SK-N-MC (cell line): ENCODE measurements at regions not wholly inside any gene's neighbourhood (a gene's known extent, or its start where the extent isn't known, plus 50 kb on each side); places are given as distances from the start of the nearest gene placed in this dataset.
"Not testable (repeated sequence)": the region's sequence is repeated elsewhere in the genome, so short reads cannot be mapped to it uniquely, and the experiment has no call there.

Experiments
- DNase-seq: peaks from one replicate; pipeline ENCODE4 v3.0.0-alpha.2; 2011; ENCODE audit warnings: low read depth, low spot score
- H3K27ac ChIP-seq: fragments of 200-600 bp; sonication (generic); 2 replicates; pipeline ENCODE4 v1.5.1; 2016; ENCODE audit warnings: mixed run types
- H3K36me3 ChIP-seq: fragments of 200-600 bp; sonication (generic); 2 replicates; pipeline ENCODE4 v1.6.1; 2017; ENCODE audit warnings: antibody characterized with exemption, low read length, mixed read lengths; ENCODE audit not compliant: insufficient read depth
- H3K4me3 ChIP-seq: fragments of 200-600 bp; sonication (generic); 2 replicates; pipeline ENCODE4 v1.5.1; 2016
- H3K9ac ChIP-seq: fragments of 200-600 bp; sonication (generic); 2 replicates; pipeline ENCODE4 v1.8.0; 2017; ENCODE audit warnings: mixed run types, mixed read lengths; ENCODE audit not compliant: insufficient read length
- H3K9me3 ChIP-seq: fragments of 200-600 bp; sonication (generic); 2 replicates; pipeline ENCODE4 v1.6.1; 2017; ENCODE audit warnings: low read depth, mild to moderate bottlenecking, antibody characterized with exemption, low read length, moderate library complexity, mixed read lengths
- EZH2 ChIP-seq: fragments of 200-600 bp; sonication (generic); IDR thresholded peaks from one replicate; pipeline ENCODE4 v1.6.1; 2017; ENCODE audit warnings: antibody characterized with exemption
- FOXP2 ChIP-seq: optimal IDR thresholded peaks from 2 replicates; pipeline ENCODE3; 2011; ENCODE audit warnings: mild to moderate bottlenecking, moderate library complexity; ENCODE audit not compliant: insufficient read depth; ENCODE audit errors: extremely low read length, control extremely low read depth
- POLR2AphosphoS5 ChIP-seq: IDR thresholded peaks from 2 replicates; pipeline ENCODE4 v1.6.1; 2012; ENCODE audit warnings: mild to moderate bottlenecking, low read depth, low read length, borderline replicate concordance

DNA sequence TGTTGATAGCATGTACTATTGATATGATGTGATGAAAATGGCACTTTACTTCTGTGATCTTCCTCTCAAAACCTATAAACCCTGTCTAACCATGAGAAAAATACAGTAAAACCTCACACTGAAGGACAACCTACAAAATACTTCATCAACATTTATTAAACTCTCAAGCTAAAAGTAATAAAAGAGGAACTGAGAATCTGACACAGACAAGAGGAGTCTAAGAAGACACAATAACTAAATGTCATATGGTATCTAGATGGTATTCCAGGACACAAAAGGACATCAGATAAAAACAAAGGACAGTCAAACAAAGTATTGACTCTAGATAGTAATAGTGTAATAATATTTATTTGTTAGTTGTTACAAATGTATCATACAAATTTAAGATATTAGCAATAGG is 655.3 kb downstream of the SH3BGRL start:
- no peaks in the 10 kb centered on the region for H3K9me3 ChIP-seq
- no peak overlapping the region for H3K9ac ChIP-seq
- H3K27ac ChIP-seq: no peak overlapping the region
- DNase-seq: no peak
- TF ChIP-seq FOXP2: no peak
- TF ChIP-seq POLR2AphosphoS5: no peak
- no peak for TF ChIP-seq EZH2
- H3K4me3 ChIP-seq: no peak overlapping the region
- H3K36me3 ChIP-seq: no peaks in the 10 kb centered on the region

DNA sequence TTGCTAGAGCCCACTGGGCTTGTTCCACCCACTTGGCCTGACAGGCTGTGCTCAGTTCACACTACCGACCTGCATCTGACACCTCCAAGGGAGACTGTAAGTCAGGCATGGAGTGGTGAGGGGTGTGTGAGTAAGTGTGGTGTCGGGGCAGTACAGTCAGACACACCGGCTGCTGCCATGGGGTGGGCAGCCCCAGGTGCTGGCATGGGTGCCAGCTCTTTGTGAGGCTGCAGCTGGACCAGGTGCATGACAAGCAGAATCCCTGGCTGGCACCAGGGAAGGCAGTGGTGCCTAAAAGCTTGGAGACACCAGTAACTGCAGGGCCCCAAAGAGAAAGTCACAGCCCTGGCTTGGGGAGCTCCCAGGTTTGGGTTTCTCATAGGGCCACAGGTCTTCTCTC is 665.0 kb downstream of the SH3BGRL start:
- TF ChIP-seq FOXP2 (no peak), EZH2 (no peak), POLR2AphosphoS5 (no peak)
- H3K4me3 ChIP-seq: no peak overlapping the region
- H3K27ac ChIP-seq: no peak overlapping the region
- H3K9ac ChIP-seq: no peak overlapping the region
- DNase-seq: no peak
- no peaks in the 10 kb centered on the region for H3K9me3 ChIP-seq
- H3K36me3 ChIP-seq: no peaks in the 10 kb centered on the region

DNA sequence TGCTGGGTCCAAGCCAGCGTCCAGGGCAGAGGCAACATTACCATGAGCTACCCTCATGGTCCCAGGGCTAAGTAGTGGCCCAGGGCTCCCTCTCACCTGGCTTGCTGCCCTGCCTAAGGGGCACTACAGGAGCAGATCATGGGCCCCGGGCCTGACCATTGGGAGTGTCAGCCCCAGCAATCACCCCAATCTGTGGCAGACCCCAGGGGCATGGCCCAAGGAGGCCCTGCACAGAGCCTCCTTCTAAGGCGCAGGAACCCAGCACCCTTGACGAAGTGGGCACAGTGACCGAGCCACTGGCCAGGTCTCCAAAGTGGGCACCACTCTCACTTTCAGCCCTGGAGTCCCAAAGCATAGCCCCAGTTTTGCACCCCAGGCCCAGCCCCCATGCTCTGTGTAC is 667.1 kb downstream of the SH3BGRL start:
- no peaks in the 10 kb centered on the region for H3K9me3 ChIP-seq
- H3K4me3 ChIP-seq: no peak overlapping the region
- H3K9ac ChIP-seq: no peak overlapping the region
- TF ChIP-seq POLR2AphosphoS5 (no peak), EZH2 (no peak), FOXP2 (no peak)
- H3K36me3 ChIP-seq: no peaks in the 10 kb centered on the region
- H3K27ac ChIP-seq: no peak overlapping the region
- DNase-seq: no peak

DNA sequence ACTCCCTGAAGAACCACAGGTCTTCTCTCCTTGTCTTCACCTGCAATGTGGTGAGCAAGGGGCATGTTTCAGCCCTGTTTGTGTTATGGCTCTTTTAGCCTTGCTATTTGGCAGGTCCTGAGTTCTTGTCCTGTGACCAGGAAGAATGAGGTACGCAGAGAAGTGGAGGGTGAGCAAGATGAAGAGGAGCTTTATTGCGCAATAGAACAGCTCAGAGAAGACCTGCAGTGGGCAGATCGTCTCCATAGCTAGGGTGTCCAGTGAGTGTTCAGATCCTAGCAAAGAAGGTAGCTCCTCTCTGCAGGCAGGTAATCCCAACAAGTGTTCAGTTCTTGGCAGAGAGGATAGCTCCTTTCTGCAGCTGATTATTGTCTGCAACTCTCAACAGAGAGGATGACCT is 672.9 kb downstream of the SH3BGRL start:
- no peak overlapping the region for H3K9ac ChIP-seq
- no peaks in the 10 kb centered on the region for H3K36me3 ChIP-seq
- TF ChIP-seq POLR2AphosphoS5: no peak
- TF ChIP-seq FOXP2: no peak
- no peak for TF ChIP-seq EZH2
- H3K4me3 ChIP-seq: no peak overlapping the region
- H3K27ac ChIP-seq: no peak overlapping the region
- no peaks in the 10 kb centered on the region for H3K9me3 ChIP-seq
- DNase-seq: no peak

DNA sequence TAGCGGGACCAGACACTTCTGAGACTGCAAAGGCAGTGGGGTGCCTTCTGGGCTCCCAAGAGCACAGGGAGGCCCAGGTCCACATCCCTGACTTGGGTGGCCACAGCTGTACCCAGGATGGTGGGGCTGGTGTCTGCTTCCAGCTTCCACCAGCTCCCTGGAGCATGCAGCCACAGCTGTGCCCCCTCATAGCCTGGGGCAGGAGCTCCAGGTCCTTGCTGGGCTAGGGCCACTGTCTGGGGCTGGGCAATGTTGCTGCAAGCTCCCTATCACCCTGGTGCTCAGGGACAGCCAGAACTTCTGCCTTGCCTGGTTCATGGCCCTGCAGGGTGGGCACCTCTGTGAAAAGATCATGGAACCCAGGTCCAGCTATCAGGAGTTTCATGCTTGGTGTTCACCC is 673.9 kb downstream of the SH3BGRL start:
- H3K9ac ChIP-seq: no peak overlapping the region
- no peaks in the 10 kb centered on the region for H3K9me3 ChIP-seq
- no peak overlapping the region for H3K4me3 ChIP-seq
- H3K36me3 ChIP-seq: no peaks in the 10 kb centered on the region
- DNase-seq: no peak
- H3K27ac ChIP-seq: no peak overlapping the region
- TF ChIP-seq EZH2: no peak

DNA sequence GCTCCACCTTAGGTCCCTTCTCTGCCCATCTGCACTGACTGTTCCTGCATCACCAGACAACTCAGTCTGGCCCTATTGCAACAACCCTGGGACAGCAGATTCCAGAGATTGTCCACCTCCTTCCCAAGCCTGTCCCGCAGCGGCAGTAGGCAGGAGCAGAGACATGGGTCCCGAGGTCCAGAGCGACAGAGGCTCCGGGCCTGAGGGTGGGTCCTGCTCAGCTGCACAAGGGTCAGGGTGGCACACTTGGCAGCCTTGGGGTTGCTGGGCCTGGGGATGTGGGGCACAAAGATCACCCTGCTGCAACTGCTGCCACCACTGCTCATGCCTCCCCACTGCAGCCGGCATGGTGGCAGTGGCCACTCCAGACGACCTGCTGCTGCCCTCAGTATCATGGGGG is 674.5 kb downstream of the SH3BGRL start:
- no peak overlapping the region for H3K27ac ChIP-seq
- H3K4me3 ChIP-seq: no peak overlapping the region
- H3K9ac ChIP-seq: no peak overlapping the region
- no peak for DNase-seq
- no peak for TF ChIP-seq FOXP2
- no peak for TF ChIP-seq EZH2
- TF ChIP-seq POLR2AphosphoS5: no peak
- H3K36me3 ChIP-seq: no peaks in the 10 kb centered on the region
- no peaks in the 10 kb centered on the region for H3K9me3 ChIP-seq

DNA sequence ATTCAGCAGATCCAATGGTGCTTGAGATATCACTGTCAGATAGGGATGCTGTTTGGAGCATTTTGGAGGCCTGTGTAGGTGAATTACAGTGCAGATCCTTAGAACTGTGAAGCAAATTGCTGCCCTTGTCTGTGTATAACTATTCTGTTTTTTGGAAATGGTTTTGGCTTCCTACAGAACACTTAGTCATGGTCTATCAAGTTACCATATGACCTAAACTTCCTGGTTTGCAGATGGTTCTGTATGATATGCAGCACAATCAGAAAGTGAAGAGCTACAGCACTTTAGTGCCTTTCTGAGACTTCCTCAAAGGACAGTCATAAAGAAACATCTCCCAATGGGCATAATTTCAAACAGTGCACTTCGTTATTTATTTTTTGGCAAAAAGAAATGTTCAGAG is 688.6 kb downstream of the SH3BGRL start:
- H3K4me3 ChIP-seq: no peak overlapping the region
- no peak overlapping the region for H3K9ac ChIP-seq
- no peak overlapping the region for H3K27ac ChIP-seq
- H3K36me3 ChIP-seq: no peaks in the 10 kb centered on the region
- no peak for DNase-seq
- no peaks in the 10 kb centered on the region for H3K9me3 ChIP-seq
- TF ChIP-seq EZH2: no peak
- TF ChIP-seq FOXP2: no peak
- TF ChIP-seq POLR2AphosphoS5: no peak

DNA sequence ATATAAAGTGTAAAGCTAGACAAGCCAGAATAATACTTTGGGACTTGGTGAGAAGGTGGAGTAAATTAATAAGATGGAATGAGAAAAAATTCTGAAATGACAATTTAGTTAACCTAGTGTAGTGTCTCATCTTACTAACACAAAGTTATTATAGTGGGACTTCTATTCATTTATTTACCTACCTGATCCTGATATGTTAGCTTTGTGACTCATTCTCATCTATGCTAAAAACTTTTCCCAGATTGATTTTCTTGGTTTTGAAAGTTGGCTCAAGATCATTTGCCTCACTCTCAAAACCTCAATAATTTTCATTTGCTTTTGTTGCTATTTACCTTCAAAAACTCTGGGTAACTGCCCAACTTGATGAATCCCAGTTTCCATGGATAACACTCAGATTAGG is 698.6 kb downstream of the SH3BGRL start:
- no peaks in the 10 kb centered on the region for H3K9me3 ChIP-seq
- H3K27ac ChIP-seq: no peak overlapping the region
- H3K36me3 ChIP-seq: no peaks in the 10 kb centered on the region
- H3K9ac ChIP-seq: no peak overlapping the region
- no peak for DNase-seq
- H3K4me3 ChIP-seq: no peak overlapping the region
- TF ChIP-seq FOXP2 (no peak), POLR2AphosphoS5 (no peak), EZH2 (no peak)

DNA sequence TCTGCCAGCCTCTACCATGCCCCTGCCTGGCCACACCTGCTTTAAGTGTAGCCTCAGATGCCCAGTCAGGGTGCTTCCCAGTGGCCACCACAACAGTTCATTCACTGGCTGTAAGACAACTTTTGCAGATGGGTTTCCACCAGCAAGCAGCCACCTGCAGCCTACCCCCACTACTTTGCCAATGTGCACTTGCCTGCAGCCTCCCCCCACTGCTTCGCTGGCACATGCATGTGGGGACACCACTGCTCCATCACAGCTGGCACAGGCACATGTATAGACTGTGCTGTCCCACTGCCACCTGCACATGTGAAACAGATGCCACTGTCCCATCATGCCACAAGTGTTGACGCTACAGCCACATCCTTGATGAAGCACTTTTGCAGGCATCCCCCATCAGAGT is 723.9 kb downstream of the SH3BGRL start:
- no peak for DNase-seq
- TF ChIP-seq FOXP2 (no peak), POLR2AphosphoS5 (no peak), EZH2 (no peak)
- Histone ChIP-seq H3K9me3 (no peaks in the 10 kb centered on the region), H3K9ac (no peak overlapping the region), H3K27ac (no peak overlapping the region), H3K4me3 (no peak overlapping the region), H3K36me3 (no peaks in the 10 kb centered on the region)

DNA sequence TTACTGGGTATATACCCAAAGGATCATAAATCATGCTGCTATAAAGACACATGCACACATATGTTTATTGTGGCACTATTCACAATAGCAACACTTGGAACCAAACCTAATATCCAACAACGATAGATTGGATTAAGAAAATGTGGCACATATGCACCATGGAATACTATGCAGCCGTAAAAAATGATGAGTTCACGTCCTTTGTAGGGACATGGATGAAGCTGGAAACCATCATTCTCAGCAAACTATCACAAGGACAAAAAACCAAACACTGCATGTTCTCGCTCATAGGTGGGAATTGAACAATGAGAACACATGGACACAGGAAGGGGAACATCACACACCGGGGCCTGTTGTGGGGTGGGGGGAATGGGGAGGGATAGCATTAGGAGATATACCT is 744.0 kb downstream of the SH3BGRL start:
- H3K36me3 ChIP-seq, H3K27ac ChIP-seq, DNase-seq, H3K9me3 ChIP-seq, H3K9ac ChIP-seq, H3K4me3 ChIP-seq: not testable (repeated sequence)
